ENCODE measurements at regions not wholly inside any gene's neighbourhood (a gene's known extent, or its start where the extent isn't known, plus 50 kb on each side); places are given as distances from the start of the nearest gene placed in this dataset.

GRCh38 chr18:37673671-37674070, 108.1 kb upstream of the CELF4 start:
- no peak for DNase-seq (ENCODE audit: low read depth)
- TF ChIP-seq POLR2A (IDR thresholded peaks at IDR 0.05; ENCODE audit: extremely low read depth, insufficient read length), result no peak
- TF ChIP-seq MYC (IDR thresholded peaks at IDR 0.05; ENCODE audit: low read depth, low read length), result no peak
- TF ChIP-seq CTCF (IDR thresholded peaks at IDR 0.05; ENCODE audit: low read depth, low read length), result no peak
- no peak overlapping the region for H3K4me3 ChIP-seq (ENCODE audit: low read depth, low read length)

- no peak overlapping the region for H3K4me3 ChIP-seq (ENCODE audit: low read depth, low read length)
- no peak for TF ChIP-seq POLR2A (IDR thresholded peaks at IDR 0.05; ENCODE audit: extremely low read depth, insufficient read length)
- TF ChIP-seq CTCF (IDR thresholded peaks at IDR 0.05; ENCODE audit: low read depth, low read length), result no peak
- TF ChIP-seq MYC (IDR thresholded peaks at IDR 0.05; ENCODE audit: low read depth, low read length), result no peak
- TF ChIP-seq, protein P1, sequence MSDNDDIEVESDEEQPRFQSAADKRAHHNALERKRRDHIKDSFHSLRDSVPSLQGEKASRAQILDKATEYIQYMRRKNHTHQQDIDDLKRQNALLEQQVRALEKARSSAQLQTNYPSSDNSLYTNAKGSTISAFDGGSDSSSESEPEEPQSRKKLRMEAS (IDR thresholded peaks at IDR 0.05; ENCODE audit: low read depth, low read length), result no peak
- no peak for DNase-seq (ENCODE audit: low read depth)
Measured at GRCh38 chr18:37672932-37673595, 107.5 kb upstream of the CELF4 start.

DNA sequence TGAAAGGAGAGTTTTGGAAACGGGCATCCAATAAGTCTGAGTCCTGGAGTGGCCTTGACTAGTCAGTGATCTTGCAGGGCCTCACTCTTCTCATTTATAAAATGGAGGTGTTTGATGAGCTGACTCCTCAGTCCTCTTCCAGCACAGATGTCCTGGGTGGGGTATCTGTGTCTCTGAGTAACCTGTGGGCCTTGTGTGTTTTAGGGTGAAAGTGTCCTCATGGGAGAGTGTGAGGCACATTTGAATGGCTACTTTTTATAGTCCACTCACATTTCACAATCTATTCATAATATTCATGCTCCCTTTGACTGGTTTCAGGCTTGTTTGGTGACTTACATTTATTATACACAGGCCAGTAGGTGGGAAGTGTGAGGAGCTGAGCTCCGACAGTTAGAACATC, 106.4 kb upstream of the CELF4 start:
- DNase-seq (ENCODE audit: low read depth), result no peak
- H3K4me3 ChIP-seq (ENCODE audit: low read depth, low read length), result no peak overlapping the region
- TF ChIP-seq POLR2A (IDR thresholded peaks at IDR 0.05; ENCODE audit: extremely low read depth, insufficient read length) (no peak), MYC (IDR thresholded peaks at IDR 0.05; ENCODE audit: low read depth, low read length) (no peak), CTCF (IDR thresholded peaks at IDR 0.05; ENCODE audit: low read depth, low read length) (no peak)
- TF ChIP-seq, protein P1 (IDR thresholded peaks at IDR 0.05; ENCODE audit: low read depth, low read length), result no peak

- no peak overlapping the region for H3K4me3 ChIP-seq (ENCODE audit: low read depth, low read length)
- TF ChIP-seq MYC (IDR thresholded peaks at IDR 0.05; ENCODE audit: low read depth, low read length) (no peak), CTCF (IDR thresholded peaks at IDR 0.05; ENCODE audit: low read depth, low read length) (no peak), POLR2A (IDR thresholded peaks at IDR 0.05; ENCODE audit: extremely low read depth, insufficient read length) (no peak)
- TF ChIP-seq, protein P1 (IDR thresholded peaks at IDR 0.05; ENCODE audit: low read depth, low read length), result no peak
- DNase-seq (ENCODE audit: low read depth), result no peak
Measured at GRCh38 chr18:37671530-37671929, 105.9 kb upstream of the CELF4 start.

GRCh38 chr18:37671119-37671518, 105.5 kb upstream of the CELF4 start:
- no peak for DNase-seq (ENCODE audit: low read depth)
- TF ChIP-seq POLR2A (IDR thresholded peaks at IDR 0.05; ENCODE audit: extremely low read depth, insufficient read length) (no peak), MYC (IDR thresholded peaks at IDR 0.05; ENCODE audit: low read depth, low read length) (no peak), CTCF (IDR thresholded peaks at IDR 0.05; ENCODE audit: low read depth, low read length) (no peak)
- TF ChIP-seq, protein P1 (IDR thresholded peaks at IDR 0.05; ENCODE audit: low read depth, low read length), result no peak

More at GRCh38 chr18:37671119-37671518, 105.5 kb upstream of the CELF4 start:
- no peak overlapping the region for H3K4me3 ChIP-seq (ENCODE audit: low read depth, low read length)
